ENCODE measurements at regions not wholly inside any gene's neighbourhood (a gene's known extent, or its start where the extent isn't known, plus 50 kb on each side); places are given as distances from the start of the nearest gene placed in this dataset.

DNA sequence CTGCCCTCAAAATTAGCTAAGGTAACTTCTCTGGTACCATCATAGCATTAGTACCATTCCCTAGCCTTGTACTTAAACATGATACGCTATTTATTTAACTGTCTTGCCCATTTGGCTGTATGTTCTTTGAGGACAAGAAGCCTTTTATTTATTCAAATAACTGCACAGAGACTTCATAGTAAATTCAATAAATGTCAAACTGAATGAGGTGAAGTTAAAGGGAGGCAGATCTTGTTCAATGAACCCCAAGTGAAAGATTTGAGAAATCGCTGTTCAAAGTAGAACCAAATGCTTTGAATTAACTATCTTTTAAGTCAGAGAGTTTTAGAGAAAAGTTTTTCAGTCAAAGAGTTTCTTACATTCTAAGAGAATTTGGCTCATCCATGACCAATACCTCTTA, 203.6 kb downstream of the GXYLT1 start:
- TF ChIP-seq, protein P1, sequence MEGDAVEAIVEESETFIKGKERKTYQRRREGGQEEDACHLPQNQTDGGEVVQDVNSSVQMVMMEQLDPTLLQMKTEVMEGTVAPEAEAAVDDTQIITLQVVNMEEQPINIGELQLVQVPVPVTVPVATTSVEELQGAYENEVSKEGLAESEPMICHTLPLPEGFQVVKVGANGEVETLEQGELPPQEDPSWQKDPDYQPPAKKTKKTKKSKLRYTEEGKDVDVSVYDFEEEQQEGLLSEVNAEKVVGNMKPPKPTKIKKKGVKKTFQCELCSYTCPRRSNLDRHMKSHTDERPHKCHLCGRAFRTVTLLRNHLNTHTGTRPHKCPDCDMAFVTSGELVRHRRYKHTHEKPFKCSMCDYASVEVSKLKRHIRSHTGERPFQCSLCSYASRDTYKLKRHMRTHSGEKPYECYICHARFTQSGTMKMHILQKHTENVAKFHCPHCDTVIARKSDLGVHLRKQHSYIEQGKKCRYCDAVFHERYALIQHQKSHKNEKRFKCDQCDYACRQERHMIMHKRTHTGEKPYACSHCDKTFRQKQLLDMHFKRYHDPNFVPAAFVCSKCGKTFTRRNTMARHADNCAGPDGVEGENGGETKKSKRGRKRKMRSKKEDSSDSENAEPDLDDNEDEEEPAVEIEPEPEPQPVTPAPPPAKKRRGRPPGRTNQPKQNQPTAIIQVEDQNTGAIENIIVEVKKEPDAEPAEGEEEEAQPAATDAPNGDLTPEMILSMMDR (IDR thresholded peaks at IDR 0.05 in 8 of 11, conservative IDR thresholded peaks at IDR 0.05 in 3 of 11): no peak
- no peak for TF ChIP-seq POLR2A (IDR thresholded peaks at IDR 0.05)
